ENCODE measurements at regions not wholly inside any gene's neighbourhood (a gene's known extent, or its start where the extent isn't known, plus 50 kb on each side); places are given as distances from the start of the nearest gene placed in this dataset.
A peak's percentile ranks its signal among the peaks of the same experiment; 100 is the strongest.
"Not testable (repeated sequence)": the region's sequence is repeated elsewhere in the genome, so short reads cannot be mapped to it uniquely, and the experiment has no call there.

- DNase-seq = no peak
These were observed 1209.8 kb upstream of the CELF2 start for GRCh38 chr10:9807846-9808245.

GRCh38 chr10:9811601-9812000 lies 1206.1 kb upstream of the CELF2 start:
- DNase-seq = no peak

- no peak for DNase-seq
These were observed 1203.3 kb upstream of the CELF2 start for GRCh38 chr10:9814285-9814864.

GRCh38 chr10:9819756-9820494 lies 1197.7 kb upstream of the CELF2 start:
- no peak for DNase-seq

GRCh38 chr10:9823268-9823930 lies 1194.3 kb upstream of the CELF2 start:
- DNase-seq = no peak

- DNase-seq = no peak
These were observed 1193.0 kb upstream of the CELF2 start for GRCh38 chr10:9824631-9825071.

GRCh38 chr10:9825491-9826018 lies 1192.1 kb upstream of the CELF2 start:
- no peak for DNase-seq

GRCh38 chr10:9828110-9828509 lies 1189.6 kb upstream of the CELF2 start:
- no peak for DNase-seq

GRCh38 chr10:9833942-9834341 lies 1183.7 kb upstream of the CELF2 start:
- DNase-seq = no peak

GRCh38 chr10:9834434-9834833 lies 1183.2 kb upstream of the CELF2 start:
- no peak for DNase-seq

GRCh38 chr10:9845075-9845474 lies 1172.6 kb upstream of the CELF2 start:
- no peak for DNase-seq

GRCh38 chr10:9848278-9848677 lies 1169.4 kb upstream of the CELF2 start:
- DNase-seq = no peak

GRCh38 chr10:9848981-9849380 lies 1168.7 kb upstream of the CELF2 start:
- DNase-seq = no peak

- no peak for DNase-seq
These were observed 1167.3 kb upstream of the CELF2 start for GRCh38 chr10:9850415-9850814.

- no peak for DNase-seq
These were observed 1165.9 kb upstream of the CELF2 start for GRCh38 chr10:9851808-9852207.

- DNase-seq = peak in 4 of 58 donors; percentile 3 to 19 (median 15)
These were observed 1164.0 kb upstream of the CELF2 start for GRCh38 chr10:9853405-9854355.

- DNase-seq = not testable (repeated sequence)
These were observed 1162.2 kb upstream of the CELF2 start for GRCh38 chr10:9855451-9855850.

- DNase-seq = no peak
These were observed 1158.9 kb upstream of the CELF2 start for GRCh38 chr10:9858816-9859215.

- DNase-seq = no peak
These were observed 1157.6 kb upstream of the CELF2 start for GRCh38 chr10:9860045-9860444.

- no peak for DNase-seq
These were observed 1154.0 kb upstream of the CELF2 start for GRCh38 chr10:9863559-9864121.

GRCh38 chr10:9868499-9868898 lies 1149.2 kb upstream of the CELF2 start:
- peak in 2 of 58 donors; percentile 4 to 6 for DNase-seq
